K562 (cell line): ENCODE measurements at regions not wholly inside any gene's neighbourhood (a gene's known extent, or its start where the extent isn't known, plus 50 kb on each side); places are given as distances from the start of the nearest gene placed in this dataset.

ENCODE experiments used
- ATAC-seq: fragments of 200-7000 bp; cut with Tn5 transposase; 3 replicates; pipeline ENCODE4 v1.9.1; 2020; ENCODE audit warnings: moderate library complexity
- BruUV-seq: library from RNA; stranded (reverse); fragments of 400-500 nt; replicated peaks from 2 replicates; lab custom pipeline; 2021; lab: Mats Ljungman, UMichigan
- CTCF ChIA-PET: fragments of 300-600 bp; formaldehyde crosslinking; extraction: SDS; loops from one replicate; lab custom pipeline; 2021; ENCODE audit warnings: low intra/inter-chr PET ratio; lab: Yijun Ruan, JAX
- POLR2A ChIA-PET: fragments of 300-600, 350-650 bp; sonication (Branson Sonifier 250); formaldehyde crosslinking; extraction: SDS; loops from one replicate; lab custom pipeline; 2021; ENCODE audit warnings: antibody characterized with exemption, inconsistent platforms; lab: Yijun Ruan, JAX
- DNase-seq, 4 experiments: peaks; one replicate each; pipeline versions ENCODE4 v3.0.0 to v3.0.0-alpha.2; 2011 to 2018; ENCODE audit warnings: low spot score in 3 of 4, mixed read lengths in 3 of 4; ENCODE audit errors: extremely low read depth in 1 of 4
- FAIRE-seq: peaks from 2 replicates; lab custom pipeline; 2011; peaks lifted over from hg19 to GRCh38; lab: Jason Lieb, UNC
- H2AFZ ChIP-seq: 2 replicates; pipeline ENCODE4 v1.6.0; 2011; ENCODE audit warnings: low read depth, low read length, control low read depth, inconsistent platforms
- H3K27ac ChIP-seq: fragments of 200-600 bp; 3 replicates; pipeline ENCODE4 v1.8.0; 2011; ENCODE audit warnings: low read depth, mild to moderate bottlenecking, control low read depth, inconsistent platforms, low read length, moderate library complexity, mixed read lengths; ENCODE audit errors: extremely low read depth
- H3K27me3 ChIP-seq, 2 experiments: fragments of 300-600 bp in 1 of 2; 2 replicates in 1 of 2; 3 replicates in 1 of 2; pipeline versions ENCODE4 v1.6.0 to v1.8.0; 2011; ENCODE audit warnings: inconsistent platforms in 2 of 2, low read length in 2 of 2, mild to moderate bottlenecking in 1 of 2, mixed read lengths in 1 of 2, moderate library complexity in 1 of 2; ENCODE audit not compliant: control insufficient read depth in 2 of 2, insufficient read depth in 2 of 2
- H3K36me3 ChIP-seq: fragments of 300-600 bp; 3 replicates; pipeline ENCODE4 v1.8.0; 2011; ENCODE audit warnings: mild to moderate bottlenecking, low read length, inconsistent platforms; ENCODE audit not compliant: control insufficient read depth, insufficient read depth
- H3K4me1 ChIP-seq, 2 experiments: fragments of 200-600 bp in 1 of 2; replicated peaks in 1 of 2; 2 replicates in 1 of 2; 3 replicates in 1 of 2; pipeline versions ENCODE4 v1.5.1 to v1.8.0; 2011; ENCODE audit warnings: inconsistent platforms in 2 of 2, low read length in 2 of 2, mild to moderate bottlenecking in 1 of 2, mixed read lengths in 1 of 2, moderate library complexity in 1 of 2; ENCODE audit not compliant: control insufficient read depth in 2 of 2, insufficient read depth in 2 of 2
- H3K4me2 ChIP-seq: 2 replicates; pipeline ENCODE4 v1.6.1; 2011; ENCODE audit warnings: low read length, control low read depth, inconsistent platforms, mixed read lengths; ENCODE audit not compliant: insufficient read depth
- H3K4me3 ChIP-seq: fragments of 200-600 bp; sonication (generic), shearing (Covaris generic); 2 replicates; pipeline ENCODE4 v1.5.1; 2016; ENCODE audit warnings: control low read depth, inconsistent platforms
- H3K79me2 ChIP-seq: fragments of 200-600 bp; 3 replicates; pipeline ENCODE4 v1.8.0; 2011; ENCODE audit warnings: low read length, inconsistent platforms; ENCODE audit not compliant: control insufficient read depth, insufficient read depth
- H3K9ac ChIP-seq, 2 experiments: 2 replicates each; pipeline versions ENCODE4 v1.6.0 to v1.6.1; 2011; ENCODE audit warnings: low read depth in 2 of 2, low read length in 2 of 2, control low read depth in 1 of 2, inconsistent platforms in 1 of 2, mild to moderate bottlenecking in 1 of 2, mixed read lengths in 1 of 2; ENCODE audit not compliant: insufficient read depth in 1 of 2
- H3K9me1 ChIP-seq: one replicate; pipeline ENCODE4 v1.6.0; 2011; ENCODE audit warnings: inconsistent platforms, mild to moderate bottlenecking, low read length, moderate library complexity; ENCODE audit not compliant: control insufficient read depth, insufficient read depth
- H3K9me3 ChIP-seq: replicated peaks from 2 replicates; pipeline ENCODE4 v1.5.1; 2011; ENCODE audit warnings: low read depth, low read length, inconsistent platforms; ENCODE audit not compliant: control insufficient read depth, insufficient read depth
- H4K20me1 ChIP-seq: replicated peaks from 2 replicates; pipeline ENCODE4 v1.6.1; 2011; ENCODE audit warnings: low read length, inconsistent platforms, mixed read lengths; ENCODE audit not compliant: control insufficient read depth, insufficient read depth
- HIVEP1 ChIP-seq: fragments of 250-450 bp; sonication (Bioruptor Pico); IDR thresholded peaks from 2 replicates; pipeline ENCODE4 v1.4.0; 2020; ENCODE audit warnings: mild to moderate bottlenecking
- HOXB6 ChIP-seq: fragments of 250-450 bp; sonication (Bioruptor Pico); IDR thresholded peaks from 2 replicates; pipeline ENCODE4 v1.5.1; 2022; ENCODE audit warnings: mild to moderate bottlenecking, borderline replicate concordance
- PTTG1 ChIP-seq: fragments of 450-650 bp; IDR thresholded peaks from 2 replicates; pipeline ENCODE4 v1.6.1; 2016; ENCODE audit warnings: low read depth, mild to moderate bottlenecking, missing genetic modification characterization, missing compliant biosample characterization
- ZBTB11 ChIP-seq, 3 experiments: fragments of 200-800 bp in 1 of 3; fragments of 250-450 bp in 1 of 3; fragments of 450-650 bp in 1 of 3; sonication (Bioruptor Pico) in 1 of 3; sonication (Bioruptor generic) in 1 of 3; formaldehyde crosslinking in 1 of 3; IDR thresholded peaks; 2 replicates each; pipeline versions ENCODE4 v1.6.1 to v1.8.0; 2016 to 2022; ENCODE audit warnings: mild to moderate bottlenecking in 2 of 3, missing genetic modification characterization in 2 of 3, missing compliant biosample characterization in 1 of 3, moderate library complexity in 1 of 3
- ZNF584 ChIP-seq: fragments of 200-800 bp; sonication (Bioruptor generic); IDR thresholded peaks from 2 replicates; pipeline ENCODE4 v1.6.1; 2016; ENCODE audit warnings: low read depth, mild to moderate bottlenecking, missing genetic modification characterization, missing compliant biosample characterization
- ZNF77 ChIP-seq: fragments of 250-450 bp; sonication (Bioruptor Pico); IDR thresholded peaks from 2 replicates; pipeline ENCODE4 v1.5.0; 2020
- WGBS: fragments of 100-300 bp; shearing (Covaris generic); methylation state at CpG from one replicate; pipeline ENCODE4 v1.1.6; 2016; ENCODE audit warnings: low coverage, mixed read lengths; ENCODE audit not compliant: insufficient coverage; ENCODE audit errors: missing lambda C conversion rate; 5-methylcytosine and 5-hydroxymethylcytosine counted together
- in situ Hi-C: fragments of 300-500 bp; cut with MboI; formaldehyde crosslinking; loops from 4 replicates; pipeline ENCODE4 v1.15.0; 2018; ENCODE audit warnings: inconsistent platforms, mixed read lengths
- intact Hi-C: fragments of 100-400 bp; cut with micrococcal nuclease; formaldehyde crosslinking; loops from 2 replicates; pipeline ENCODE4 v1.14.2; 2022

- Histone ChIP-seq H3K79me2 (no peaks in the 10 kb centered on the region), H3K27ac (no peak overlapping the region), H3K9me3 (no peaks in the 10 kb centered on the region), H3K36me3 (no peaks in the 10 kb centered on the region), H3K4me3 (no peak overlapping the region), H3K4me2 (no peak overlapping the region), H3K9ac (no peak overlapping the region), H2AFZ (peak overlapping the region; percentile 53; the same call in 1 of the 2 replicates), H3K4me1 (peaks cover 0 to 8% of the 10 kb centered on the region in 2 experiments; a peak in 3 of 5 replicates), H3K27me3 (no peaks in the 10 kb centered on the region), H4K20me1 (no peaks in the 10 kb centered on the region), H3K9me1 (no peaks in the 10 kb centered on the region)
- TF ChIP-seq PTTG1 (tag) (no peak), ZNF584 (CRISPR knock-in tag) (no peak), HOXB6 (no peak), HIVEP1 (CRISPR knock-in tag) (no peak), ZNF77 (CRISPR knock-in tag) (no peak), ZBTB11 (CRISPR knock-in tag; IDR thresholded peaks at IDR 0.05) (peak in 1 of 3 experiments; percentile 72; a peak in 1 of 6 replicates)
- in situ Hi-C loops (no loop called here), intact Hi-C loops (no loop called here)
- CTCF ChIA-PET, result no interaction called here
- POLR2A ChIA-PET, result interaction anchor here (0.6 to 1.2 kb wide), 3 partner anchors 19 to 162 kb away, joined by 3 read pairs; no protein-coding TSS in a partner anchor
- BruUV-seq, result no TSS peak
- ATAC-seq (no peak), DNase-seq (no peak), FAIRE-seq (peak; percentile 40)
- WGBS, result 21% methylated on average over 8 of the region's 8 CpGs
These were observed 56.7 kb upstream of the ZMYND8 start for GRCh38 chr20:47413189-47413588.
